KMS-11 (cell line): ENCODE measurements at regions not wholly inside any gene's neighbourhood (a gene's known extent, or its start where the extent isn't known, plus 50 kb on each side); places are given as distances from the start of the nearest gene placed in this dataset.
A peak's percentile ranks its signal among the peaks of the same experiment; 100 is the strongest.
"Not testable (repeated sequence)": the region's sequence is repeated elsewhere in the genome, so short reads cannot be mapped to it uniquely, and the experiment has no call there.

Experiments used
- H2AFZ ChIP-seq: fragments of 200-600 bp; sonication (generic); 2 replicates; pipeline ENCODE4 v1.6.1; 2016; ENCODE audit warnings: antibody characterized with exemption, mixed run types, low read depth
- H3K27ac ChIP-seq: fragments of 200-600 bp; sonication (generic); 2 replicates; pipeline ENCODE4 v1.6.1; 2016; ENCODE audit warnings: mild to moderate bottlenecking, mixed run types
- H3K27me3 ChIP-seq: fragments of 200-600 bp; sonication (generic); 2 replicates; pipeline ENCODE4 v1.6.1; 2017; ENCODE audit warnings: mild to moderate bottlenecking, low read depth, mixed run types, moderate library complexity; ENCODE audit not compliant: insufficient read depth
- H3K36me3 ChIP-seq: fragments of 200-600 bp; sonication (generic); 2 replicates; pipeline ENCODE4 v1.6.1; 2017; ENCODE audit warnings: mild to moderate bottlenecking, mixed run types; ENCODE audit not compliant: insufficient read depth
- H3K4me1 ChIP-seq: fragments of 200-600 bp; sonication (generic); 2 replicates; pipeline ENCODE4 v1.6.1; 2016; ENCODE audit warnings: mild to moderate bottlenecking, low read depth, mixed run types; ENCODE audit not compliant: poor library complexity, severe bottlenecking
- H3K4me2 ChIP-seq: fragments of 200-600 bp; sonication (generic); 2 replicates; pipeline ENCODE4 v1.7.0; 2016; ENCODE audit warnings: mild to moderate bottlenecking, mixed run types
- H3K4me3 ChIP-seq: fragments of 200-600 bp; sonication (generic); IDR thresholded peaks from 2 replicates; pipeline ENCODE4 v1.6.1; 2017; ENCODE audit warnings: low read depth, low read length, mixed read lengths; ENCODE audit not compliant: insufficient read depth
- H3K79me2 ChIP-seq: fragments of 200-600 bp; sonication (generic); 2 replicates; pipeline ENCODE4 v1.6.1; 2016; ENCODE audit warnings: low read depth, mixed run types; ENCODE audit not compliant: insufficient read depth
- H3K9ac ChIP-seq: fragments of 200-600 bp; sonication (generic); 2 replicates; pipeline ENCODE4 v1.6.1; 2016; ENCODE audit warnings: mild to moderate bottlenecking, mixed run types
- H4K20me1 ChIP-seq: fragments of 200-600 bp; sonication (generic); 2 replicates; pipeline ENCODE4 v1.6.1; 2016; ENCODE audit warnings: mild to moderate bottlenecking, mixed run types; ENCODE audit not compliant: insufficient read depth
- TF ChIP-seq, protein P1 (sequence below): fragments of 200-600 bp; sonication (generic); conservative IDR thresholded peaks from 2 replicates; pipeline ENCODE4 v1.6.1; 2017; ENCODE audit warnings: low read depth, mild to moderate bottlenecking, antibody characterized with exemption, low read length, moderate library complexity, mixed read lengths

DNA sequence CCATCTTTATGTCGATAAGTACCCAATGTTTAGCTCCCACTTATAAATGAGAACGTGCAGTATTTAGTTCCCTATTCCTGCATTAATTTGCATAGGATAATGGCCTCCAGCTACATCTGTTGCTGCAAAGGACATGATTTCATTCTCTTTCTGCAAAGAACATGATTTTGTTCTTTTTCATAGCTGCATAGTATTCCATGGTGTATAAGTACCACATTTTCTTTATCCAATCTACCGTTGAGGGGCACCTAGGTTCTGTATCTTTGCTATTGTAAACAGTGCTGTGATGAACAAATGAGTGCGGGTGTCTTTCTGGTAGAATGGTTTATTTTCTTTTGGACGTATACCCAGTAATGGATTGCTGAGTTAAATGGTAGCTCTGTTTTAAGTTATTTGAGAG, 63.0 kb downstream of the HLX start:
- Histone ChIP-seq H2AFZ (no peak overlapping the region), H3K36me3 (no peaks in the 10 kb centered on the region), H3K9ac (no peak overlapping the region), H4K20me1 (no peaks in the 10 kb centered on the region), H3K79me2 (no peaks in the 10 kb centered on the region), H3K4me2 (peak overlapping the region; percentile 35; the same call in 1 of the 2 replicates), H3K27ac (no peak overlapping the region; the same call in 1 of the 2 replicates), H3K27me3 (no peaks in the 10 kb centered on the region), H3K4me3 (no peak overlapping the region), H3K4me1 (peaks cover 28% of the 10 kb centered on the region)
- TF ChIP-seq, protein P1, sequence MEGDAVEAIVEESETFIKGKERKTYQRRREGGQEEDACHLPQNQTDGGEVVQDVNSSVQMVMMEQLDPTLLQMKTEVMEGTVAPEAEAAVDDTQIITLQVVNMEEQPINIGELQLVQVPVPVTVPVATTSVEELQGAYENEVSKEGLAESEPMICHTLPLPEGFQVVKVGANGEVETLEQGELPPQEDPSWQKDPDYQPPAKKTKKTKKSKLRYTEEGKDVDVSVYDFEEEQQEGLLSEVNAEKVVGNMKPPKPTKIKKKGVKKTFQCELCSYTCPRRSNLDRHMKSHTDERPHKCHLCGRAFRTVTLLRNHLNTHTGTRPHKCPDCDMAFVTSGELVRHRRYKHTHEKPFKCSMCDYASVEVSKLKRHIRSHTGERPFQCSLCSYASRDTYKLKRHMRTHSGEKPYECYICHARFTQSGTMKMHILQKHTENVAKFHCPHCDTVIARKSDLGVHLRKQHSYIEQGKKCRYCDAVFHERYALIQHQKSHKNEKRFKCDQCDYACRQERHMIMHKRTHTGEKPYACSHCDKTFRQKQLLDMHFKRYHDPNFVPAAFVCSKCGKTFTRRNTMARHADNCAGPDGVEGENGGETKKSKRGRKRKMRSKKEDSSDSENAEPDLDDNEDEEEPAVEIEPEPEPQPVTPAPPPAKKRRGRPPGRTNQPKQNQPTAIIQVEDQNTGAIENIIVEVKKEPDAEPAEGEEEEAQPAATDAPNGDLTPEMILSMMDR: no peak

DNA sequence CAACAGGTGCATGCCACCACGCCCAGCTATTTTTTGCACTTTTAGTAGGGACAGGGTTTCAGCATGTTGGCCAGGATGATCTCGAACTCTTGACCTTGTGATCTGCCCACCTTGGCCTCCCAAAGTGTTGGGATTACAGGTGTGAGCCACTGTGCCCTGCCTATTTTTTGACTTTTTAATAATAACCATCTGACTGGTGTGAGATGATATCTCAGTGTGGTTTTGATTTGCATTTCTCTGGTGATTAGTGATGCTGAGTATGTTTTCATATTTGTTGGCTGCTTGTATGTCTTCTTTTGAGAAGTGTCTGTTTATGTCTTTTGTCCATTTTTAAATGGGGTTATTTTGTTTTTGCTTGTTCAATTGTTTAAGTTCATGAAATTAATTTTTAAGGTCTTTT, 63.7 kb downstream of the HLX start:
- Histone ChIP-seq H3K27ac (peak overlapping the region; percentile 41; the same call in 1 of the 2 replicates), H3K4me1 (peaks cover 28% of the 10 kb centered on the region), H3K4me3 (peak overlapping the region; percentile 46), H3K4me2 (peak overlapping the region; percentile 35)
- H3K79me2 ChIP-seq, H4K20me1 ChIP-seq, H3K9ac ChIP-seq, H3K36me3 ChIP-seq, H2AFZ ChIP-seq, H3K27me3 ChIP-seq: not testable (repeated sequence)

DNA sequence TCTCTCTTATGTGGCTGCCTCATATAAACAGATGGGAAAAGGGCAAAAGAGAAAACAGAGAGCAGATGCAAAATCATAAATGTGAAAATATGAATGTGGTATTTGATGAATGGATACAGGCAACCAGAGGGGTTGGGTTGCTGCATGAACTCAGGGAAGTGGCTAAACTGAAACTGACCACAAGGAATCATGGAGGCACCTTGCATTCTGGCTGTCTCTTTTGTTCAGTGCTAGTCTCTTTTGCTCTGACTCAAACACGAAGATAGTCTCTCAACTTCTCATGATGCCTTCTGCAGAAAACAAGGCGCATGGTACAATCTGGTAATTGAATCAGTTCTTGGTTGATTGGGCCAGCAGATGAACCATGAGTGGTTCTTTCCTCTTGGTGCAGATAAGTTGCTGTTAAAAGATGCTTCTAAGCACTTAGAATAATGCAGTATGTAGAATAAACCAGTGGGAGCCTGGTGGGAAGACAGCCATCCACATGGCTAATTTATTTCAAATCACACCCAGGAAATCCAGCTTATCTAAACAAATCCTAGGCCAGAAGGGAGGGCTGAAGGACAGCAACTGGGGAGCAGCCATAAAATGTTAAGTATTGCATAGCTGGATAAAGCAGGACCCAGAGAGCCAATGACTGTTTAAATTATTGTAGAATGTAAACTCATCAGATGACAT, 64.2 kb downstream of the HLX start:
- H3K27me3 ChIP-seq: no peaks in the 10 kb centered on the region
- peak overlapping the region; percentile 35 for H3K4me2 ChIP-seq
- H3K27ac ChIP-seq: peak overlapping the region; percentile 41
- TF ChIP-seq, protein P1: no peak
- H3K79me2 ChIP-seq: no peaks in the 10 kb centered on the region
- peak overlapping the region; percentile 46 for H3K4me3 ChIP-seq
- H2AFZ ChIP-seq: no peak overlapping the region
- peaks cover 28% of the 10 kb centered on the region for H3K4me1 ChIP-seq
- H3K36me3 ChIP-seq: no peaks in the 10 kb centered on the region
- no peak overlapping the region for H3K9ac ChIP-seq
- no peaks in the 10 kb centered on the region for H4K20me1 ChIP-seq

DNA sequence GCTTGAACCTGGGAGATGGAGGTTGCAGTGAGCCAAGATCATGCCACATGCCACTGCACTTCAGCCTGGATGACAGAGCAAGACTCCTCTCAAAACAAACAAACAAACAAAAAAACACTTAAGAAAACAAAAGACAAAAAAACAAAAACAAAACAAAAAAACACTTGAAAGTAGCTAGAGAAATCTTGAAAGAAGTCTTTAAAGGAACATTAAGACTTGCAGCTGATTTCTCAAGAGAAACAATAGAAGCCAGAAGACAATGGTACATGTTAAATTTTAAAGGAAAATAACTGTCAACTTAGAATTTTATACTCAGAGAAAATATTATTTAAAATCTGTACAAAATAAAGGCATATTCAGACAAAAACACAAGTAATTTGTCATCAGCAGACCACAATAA, 71.3 kb downstream of the HLX start:
- peaks cover 31% of the 10 kb centered on the region for H3K4me1 ChIP-seq
- H4K20me1 ChIP-seq: no peaks in the 10 kb centered on the region; the same call in 1 of the 2 replicates
- H3K27ac ChIP-seq: no peak overlapping the region
- no peak overlapping the region for H2AFZ ChIP-seq
- H3K79me2 ChIP-seq: no peaks in the 10 kb centered on the region
- H3K4me3 ChIP-seq: peak overlapping the region; percentile 31
- no peaks in the 10 kb centered on the region for H3K27me3 ChIP-seq
- no peaks in the 10 kb centered on the region for H3K36me3 ChIP-seq
- no peak overlapping the region for H3K9ac ChIP-seq
- no peak overlapping the region for H3K4me2 ChIP-seq
- TF ChIP-seq, protein P1: no peak

DNA sequence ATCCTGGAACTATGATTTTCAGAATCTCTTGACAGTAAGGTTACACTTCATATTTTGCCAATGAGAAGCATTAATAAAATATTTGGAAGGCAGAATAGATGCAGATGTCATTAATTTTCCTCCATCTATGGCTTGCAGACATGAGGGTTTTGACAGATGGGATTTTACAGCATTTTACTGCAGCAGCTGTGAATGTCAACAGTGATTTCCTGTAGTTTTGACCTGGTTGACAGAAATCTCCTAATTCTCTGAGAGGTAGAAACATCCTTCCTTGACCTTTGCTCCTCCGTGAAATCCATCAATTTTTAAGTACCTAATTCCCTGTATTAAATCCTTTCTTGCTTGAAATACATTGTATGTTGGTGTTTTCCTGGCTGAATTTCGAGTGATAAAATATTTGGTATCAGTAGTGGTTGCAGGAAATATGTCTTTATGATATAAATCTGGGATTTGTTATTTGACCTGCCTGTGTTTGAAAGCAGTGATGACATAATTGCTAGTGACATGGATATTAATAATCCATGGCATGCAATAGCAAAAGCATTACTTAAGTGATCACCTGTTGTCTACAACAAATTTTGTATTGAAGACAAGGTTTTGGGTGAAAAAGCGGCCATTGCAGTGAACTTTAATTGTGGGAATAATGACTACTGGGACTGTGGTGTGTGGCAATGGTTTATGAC, 73.9 kb downstream of the HLX start:
- H3K36me3 ChIP-seq: no peaks in the 10 kb centered on the region
- TF ChIP-seq, protein P1: no peak
- H3K4me2 ChIP-seq: peak overlapping the region; percentile 41
- no peak overlapping the region for H2AFZ ChIP-seq
- no peaks in the 10 kb centered on the region for H3K79me2 ChIP-seq
- H3K4me3 ChIP-seq: no peak overlapping the region
- peaks cover 32% of the 10 kb centered on the region for H3K4me1 ChIP-seq
- H3K27ac ChIP-seq: no peak overlapping the region; the same call in 1 of the 2 replicates
- no peaks in the 10 kb centered on the region; the same call in 1 of the 2 replicates for H4K20me1 ChIP-seq
- no peaks in the 10 kb centered on the region; the same call in 1 of the 2 replicates for H3K27me3 ChIP-seq
- H3K9ac ChIP-seq: no peak overlapping the region
